PFSK-1 (cell line): ENCODE measurements at regions not wholly inside any gene's neighbourhood (a gene's known extent, or its start where the extent isn't known, plus 50 kb on each side); places are given as distances from the start of the nearest gene placed in this dataset.
A peak's percentile ranks its signal among the peaks of the same experiment; 100 is the strongest.

Experiments used
- FOXP2 ChIP-seq: optimal IDR thresholded peaks from 2 replicates; pipeline ENCODE3; 2011; ENCODE audit warnings: borderline replicate concordance, control low read depth, inconsistent platforms; ENCODE audit not compliant: insufficient read depth; ENCODE audit errors: extremely low read length, extremely low read depth
- POLR2AphosphoS5 ChIP-seq: IDR thresholded peaks from 2 replicates; pipeline ENCODE4 v1.6.1; 2012; ENCODE audit warnings: low read depth, mild to moderate bottlenecking, control low read depth, low read length, moderate library complexity
- SIN3A ChIP-seq: IDR thresholded peaks from 2 replicates; pipeline ENCODE4 v1.6.1; 2012; ENCODE audit warnings: mild to moderate bottlenecking, low read length, moderate library complexity, borderline replicate concordance; ENCODE audit not compliant: insufficient read depth
- TAF1 ChIP-seq: IDR thresholded peaks from 2 replicates; pipeline ENCODE4 v1.6.1; 2012; ENCODE audit warnings: low read length, control low read depth, borderline replicate concordance; ENCODE audit not compliant: insufficient read depth
- TF ChIP-seq, protein P1 (sequence below), 2 experiments: IDR thresholded peaks; 2 replicates each; pipeline versions ENCODE4 v1.6.1 to v1.8.0; 2011 to 2012; ENCODE audit warnings: low read depth in 2 of 2, low read length in 2 of 2, control low read depth in 1 of 2, inconsistent platforms in 1 of 2, mild to moderate bottlenecking in 1 of 2, moderate library complexity in 1 of 2; ENCODE audit not compliant: insufficient read depth in 1 of 2

DNA sequence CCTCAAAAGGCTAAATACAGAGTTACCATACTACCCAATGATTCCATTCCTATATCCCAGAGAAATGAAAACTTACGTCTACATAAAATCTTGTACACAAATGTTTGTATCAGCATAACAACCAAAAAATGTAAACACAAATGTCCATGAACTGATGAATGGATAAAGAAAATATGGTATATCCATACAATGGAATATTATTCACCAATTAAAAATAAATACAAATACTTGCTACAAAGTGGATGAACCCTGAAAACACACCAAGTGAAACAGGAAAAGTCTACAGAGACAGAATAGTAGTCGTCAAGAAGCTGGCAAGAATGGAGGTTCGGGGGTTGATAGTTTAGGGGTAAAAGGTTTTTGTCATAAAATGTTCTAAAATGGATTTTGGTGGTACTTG is 54.0 kb upstream of the ANKRD28 start:
- TF ChIP-seq TAF1, result no peak
- TF ChIP-seq POLR2AphosphoS5, result no peak
- no peak for TF ChIP-seq FOXP2
- no peak for TF ChIP-seq SIN3A
- TF ChIP-seq, protein P1, sequence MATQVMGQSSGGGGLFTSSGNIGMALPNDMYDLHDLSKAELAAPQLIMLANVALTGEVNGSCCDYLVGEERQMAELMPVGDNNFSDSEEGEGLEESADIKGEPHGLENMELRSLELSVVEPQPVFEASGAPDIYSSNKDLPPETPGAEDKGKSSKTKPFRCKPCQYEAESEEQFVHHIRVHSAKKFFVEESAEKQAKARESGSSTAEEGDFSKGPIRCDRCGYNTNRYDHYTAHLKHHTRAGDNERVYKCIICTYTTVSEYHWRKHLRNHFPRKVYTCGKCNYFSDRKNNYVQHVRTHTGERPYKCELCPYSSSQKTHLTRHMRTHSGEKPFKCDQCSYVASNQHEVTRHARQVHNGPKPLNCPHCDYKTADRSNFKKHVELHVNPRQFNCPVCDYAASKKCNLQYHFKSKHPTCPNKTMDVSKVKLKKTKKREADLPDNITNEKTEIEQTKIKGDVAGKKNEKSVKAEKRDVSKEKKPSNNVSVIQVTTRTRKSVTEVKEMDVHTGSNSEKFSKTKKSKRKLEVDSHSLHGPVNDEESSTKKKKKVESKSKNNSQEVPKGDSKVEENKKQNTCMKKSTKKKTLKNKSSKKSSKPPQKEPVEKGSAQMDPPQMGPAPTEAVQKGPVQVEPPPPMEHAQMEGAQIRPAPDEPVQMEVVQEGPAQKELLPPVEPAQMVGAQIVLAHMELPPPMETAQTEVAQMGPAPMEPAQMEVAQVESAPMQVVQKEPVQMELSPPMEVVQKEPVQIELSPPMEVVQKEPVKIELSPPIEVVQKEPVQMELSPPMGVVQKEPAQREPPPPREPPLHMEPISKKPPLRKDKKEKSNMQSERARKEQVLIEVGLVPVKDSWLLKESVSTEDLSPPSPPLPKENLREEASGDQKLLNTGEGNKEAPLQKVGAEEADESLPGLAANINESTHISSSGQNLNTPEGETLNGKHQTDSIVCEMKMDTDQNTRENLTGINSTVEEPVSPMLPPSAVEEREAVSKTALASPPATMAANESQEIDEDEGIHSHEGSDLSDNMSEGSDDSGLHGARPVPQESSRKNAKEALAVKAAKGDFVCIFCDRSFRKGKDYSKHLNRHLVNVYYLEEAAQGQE (IDR thresholded peaks at IDR 0.05; ENCODE audit: insufficient read depth in 1 of 2, low read depth in 2 of 2, low read length in 2 of 2), result no peak

- TF ChIP-seq SIN3A (no peak), POLR2AphosphoS5 (no peak), FOXP2 (no peak), TAF1 (no peak)
- TF ChIP-seq, protein P1 (IDR thresholded peaks at IDR 0.05; ENCODE audit: insufficient read depth in 1 of 2, low read depth in 2 of 2, low read length in 2 of 2), result no peak
These were observed 61.0 kb upstream of the ANKRD28 start for GRCh38 chr3:15858547-15859506.

DNA sequence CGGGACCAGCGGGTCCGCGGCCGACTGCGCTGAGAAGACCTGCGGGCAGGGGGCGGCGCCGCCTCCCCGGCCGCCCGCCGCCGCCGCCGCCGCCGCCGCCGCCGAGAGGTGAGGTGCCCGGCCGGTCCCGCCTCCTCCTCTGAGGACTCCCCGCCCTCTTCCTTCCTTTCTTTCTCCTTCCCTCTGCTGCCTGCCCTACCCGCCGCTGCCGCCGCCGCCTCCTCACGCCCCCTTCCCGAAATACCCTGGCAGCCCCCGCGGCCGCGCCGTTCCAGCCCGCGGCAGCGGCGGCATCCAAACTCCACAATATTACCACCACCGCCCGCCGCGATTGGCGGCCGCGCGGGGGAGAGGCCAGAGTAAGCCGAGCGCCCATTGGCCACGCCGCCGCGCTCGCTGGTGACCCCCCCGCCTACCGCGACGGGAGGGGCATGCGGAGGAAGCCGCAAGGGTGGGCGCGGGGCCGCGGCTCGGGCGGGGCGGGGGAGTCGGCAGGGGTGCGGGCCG is 61.8 kb upstream of the ANKRD28 start:
- TF ChIP-seq FOXP2, result peak; percentile 16
- TF ChIP-seq, protein P1 (IDR thresholded peaks at IDR 0.05; ENCODE audit: insufficient read depth in 1 of 2, low read depth in 2 of 2, low read length in 2 of 2), result no peak

DNA sequence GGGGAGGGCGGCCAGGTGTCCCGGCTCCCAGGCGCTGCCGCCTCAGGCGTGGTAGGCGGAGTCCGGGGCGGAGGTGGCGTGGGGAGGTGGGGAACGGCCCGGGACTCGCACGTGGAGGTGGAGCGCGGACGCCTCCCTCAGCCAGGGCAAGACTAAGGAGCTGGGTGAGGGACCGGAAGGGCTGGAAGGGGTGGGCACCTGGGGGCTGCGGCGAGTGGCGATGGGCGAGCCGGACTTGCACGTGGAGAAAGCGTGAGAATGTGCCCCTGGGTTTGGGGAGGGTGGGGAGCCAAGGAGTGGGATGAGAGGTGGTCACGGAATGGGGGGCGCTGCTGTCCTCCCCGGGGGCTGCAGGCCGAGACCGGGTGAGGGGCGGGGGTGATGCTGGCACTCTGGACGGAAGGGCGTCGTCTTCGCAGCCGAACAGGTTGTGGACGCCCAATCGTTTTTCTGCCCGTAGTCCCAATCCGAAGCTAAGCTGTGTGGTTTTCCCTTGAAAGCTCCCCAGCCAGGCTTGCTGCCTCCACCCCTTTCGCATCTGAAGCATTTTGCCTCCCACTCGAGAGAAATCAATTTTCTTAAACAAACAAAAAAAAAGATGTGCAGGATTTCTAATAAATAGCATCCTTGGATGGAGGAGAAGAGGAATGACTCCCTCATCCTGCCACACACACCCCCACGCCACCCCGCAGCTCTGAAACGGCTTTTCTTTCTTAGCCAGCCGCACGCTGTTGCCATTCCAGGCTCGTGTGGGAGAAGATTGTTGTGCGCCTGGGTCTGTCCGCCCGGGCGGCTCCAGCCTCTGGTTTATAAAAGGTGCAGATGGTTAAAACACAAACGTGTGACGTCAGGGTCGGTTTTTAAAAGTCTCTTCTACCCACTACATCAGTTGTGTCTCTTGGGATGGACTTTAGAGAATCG is 62.5 kb upstream of the ANKRD28 start:
- no peak for TF ChIP-seq POLR2AphosphoS5
- no peak for TF ChIP-seq TAF1
- TF ChIP-seq, protein P1 (IDR thresholded peaks at IDR 0.05; ENCODE audit: insufficient read depth in 1 of 2, low read depth in 2 of 2, low read length in 2 of 2), result no peak
- no peak for TF ChIP-seq SIN3A
- TF ChIP-seq FOXP2, result no peak
